ENCODE measurements at regions not wholly inside any gene's neighbourhood (a gene's known extent, or its start where the extent isn't known, plus 50 kb on each side); places are given as distances from the start of the nearest gene placed in this dataset.

DNA sequence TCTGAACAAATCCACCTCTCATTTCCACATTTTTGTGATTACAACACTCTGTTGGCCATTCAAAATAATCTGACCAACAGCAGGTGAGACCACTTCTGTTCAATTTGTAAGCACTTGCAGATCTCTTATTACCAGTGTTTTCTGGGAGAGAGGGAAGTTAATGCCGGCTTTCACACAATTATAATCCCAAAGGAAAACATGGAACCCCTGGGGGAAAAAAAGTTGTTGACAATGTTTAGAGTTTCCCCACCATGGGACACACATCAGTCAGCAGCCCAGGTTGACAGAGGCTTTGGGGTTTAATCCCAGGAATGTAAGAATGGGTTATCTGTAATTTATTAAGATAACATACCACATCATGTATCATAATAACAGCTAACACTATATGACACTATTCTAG is 68.4 kb upstream of the TNFSF4 start:
- Mint-ChIP-seq H3K27me3 (ENCODE audit: unreplicated experiment) (no peaks in the 10 kb centered on the region), H3K4me1 (ENCODE audit: unreplicated experiment) (no peaks in the 10 kb centered on the region), H3K27ac (ENCODE audit: unreplicated experiment) (no peak overlapping the region), H3K4me3 (ENCODE audit: unreplicated experiment) (no peak overlapping the region), H3K9me3 (ENCODE audit: unreplicated experiment) (no peaks in the 10 kb centered on the region), H3K36me3 (ENCODE audit: low read depth, unreplicated experiment) (no peaks in the 10 kb centered on the region)
- TF ChIP-seq, protein P1, sequence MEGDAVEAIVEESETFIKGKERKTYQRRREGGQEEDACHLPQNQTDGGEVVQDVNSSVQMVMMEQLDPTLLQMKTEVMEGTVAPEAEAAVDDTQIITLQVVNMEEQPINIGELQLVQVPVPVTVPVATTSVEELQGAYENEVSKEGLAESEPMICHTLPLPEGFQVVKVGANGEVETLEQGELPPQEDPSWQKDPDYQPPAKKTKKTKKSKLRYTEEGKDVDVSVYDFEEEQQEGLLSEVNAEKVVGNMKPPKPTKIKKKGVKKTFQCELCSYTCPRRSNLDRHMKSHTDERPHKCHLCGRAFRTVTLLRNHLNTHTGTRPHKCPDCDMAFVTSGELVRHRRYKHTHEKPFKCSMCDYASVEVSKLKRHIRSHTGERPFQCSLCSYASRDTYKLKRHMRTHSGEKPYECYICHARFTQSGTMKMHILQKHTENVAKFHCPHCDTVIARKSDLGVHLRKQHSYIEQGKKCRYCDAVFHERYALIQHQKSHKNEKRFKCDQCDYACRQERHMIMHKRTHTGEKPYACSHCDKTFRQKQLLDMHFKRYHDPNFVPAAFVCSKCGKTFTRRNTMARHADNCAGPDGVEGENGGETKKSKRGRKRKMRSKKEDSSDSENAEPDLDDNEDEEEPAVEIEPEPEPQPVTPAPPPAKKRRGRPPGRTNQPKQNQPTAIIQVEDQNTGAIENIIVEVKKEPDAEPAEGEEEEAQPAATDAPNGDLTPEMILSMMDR (IDR thresholded peaks at IDR 0.05; ENCODE audit: unreplicated experiment) = no peak
- DNase-seq (ENCODE audit: low spot score) = no peak

DNA sequence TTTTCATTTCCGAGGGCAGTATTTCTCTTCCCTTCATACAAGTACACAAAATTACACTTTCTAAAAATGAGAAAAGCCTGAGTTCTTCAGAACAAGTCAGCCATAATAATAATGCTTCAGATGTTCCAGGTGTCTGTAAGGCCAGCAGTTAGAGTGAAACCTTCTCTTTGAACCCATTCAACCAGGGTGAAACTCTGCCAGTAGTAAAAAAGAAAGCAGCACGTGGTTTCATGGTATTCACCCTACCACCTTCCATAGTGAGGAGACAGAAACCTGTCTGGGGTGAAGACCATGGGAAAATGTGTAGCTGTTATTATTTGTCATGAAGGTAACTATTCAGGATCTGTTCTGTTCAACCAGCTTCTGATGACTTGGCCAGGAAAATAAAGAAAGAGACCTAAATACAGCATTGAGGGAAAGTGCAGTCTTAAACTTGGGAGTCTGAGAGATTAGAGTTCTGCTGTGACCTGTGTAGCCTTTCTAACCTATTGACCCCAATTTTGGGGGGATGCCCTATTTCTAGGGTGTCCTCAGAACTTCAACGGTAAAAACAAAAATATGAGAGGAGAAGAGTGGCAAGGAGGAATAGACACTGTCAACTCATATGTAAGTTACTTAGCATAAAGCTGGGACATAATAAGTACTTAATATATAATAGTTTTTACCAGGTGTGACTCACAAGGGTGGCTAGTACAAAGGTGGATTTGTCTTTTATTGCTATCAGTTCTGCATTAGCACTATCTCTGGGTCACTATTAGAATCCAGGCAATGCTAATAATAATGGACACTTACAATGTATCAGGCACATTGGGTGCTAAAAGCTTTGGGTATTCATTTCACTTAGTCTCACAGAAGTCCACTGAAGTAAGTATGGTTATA is 70.0 kb upstream of the TNFSF4 start:
- Mint-ChIP-seq H3K36me3 (ENCODE audit: low read depth, unreplicated experiment) (no peaks in the 10 kb centered on the region), H3K4me3 (ENCODE audit: unreplicated experiment) (no peak overlapping the region), H3K9me3 (ENCODE audit: unreplicated experiment) (no peaks in the 10 kb centered on the region), H3K4me1 (ENCODE audit: unreplicated experiment) (no peaks in the 10 kb centered on the region), H3K27ac (ENCODE audit: unreplicated experiment) (no peak overlapping the region), H3K27me3 (ENCODE audit: unreplicated experiment) (no peaks in the 10 kb centered on the region)
- TF ChIP-seq, protein P1 (IDR thresholded peaks at IDR 0.05; ENCODE audit: unreplicated experiment) = no peak
- no peak for DNase-seq (ENCODE audit: low spot score)

DNA sequence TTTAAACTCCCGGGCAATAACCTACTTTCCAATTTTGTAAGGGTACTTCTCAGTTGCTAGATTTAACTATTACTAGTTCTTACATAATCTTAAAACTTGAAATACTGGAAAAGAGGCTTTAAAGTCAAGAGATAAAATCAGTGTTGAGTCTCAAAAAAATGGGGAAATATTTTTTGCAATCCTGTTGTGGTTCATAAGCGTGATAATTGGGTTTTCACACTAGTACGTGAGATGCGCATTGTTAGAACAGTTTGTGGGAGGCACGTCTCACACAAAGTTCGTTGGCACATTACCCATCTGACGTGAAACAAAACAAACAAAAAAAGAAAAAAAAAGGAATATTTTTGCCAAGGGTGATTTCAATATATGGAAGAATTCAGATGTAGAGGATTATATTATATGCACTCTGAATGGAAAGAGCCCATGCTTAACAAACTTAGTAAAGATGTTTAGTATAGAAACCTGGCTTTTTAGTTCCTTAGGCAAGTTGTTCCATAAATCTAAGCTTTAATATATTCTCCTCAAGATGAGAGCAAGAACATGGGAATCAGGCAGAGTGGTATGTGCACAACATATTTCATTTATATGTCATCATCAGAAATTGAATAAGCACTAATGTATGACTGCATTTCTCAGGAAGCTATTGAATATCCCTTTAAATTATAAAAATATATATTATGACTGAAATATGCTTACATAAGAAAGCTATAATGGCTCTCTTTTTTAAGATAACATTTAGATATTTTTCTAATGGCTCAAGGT is 73.9 kb upstream of the TNFSF4 start:
- Mint-ChIP-seq H3K27me3 (ENCODE audit: unreplicated experiment) (no peaks in the 10 kb centered on the region), H3K27ac (ENCODE audit: unreplicated experiment) (no peak overlapping the region), H3K4me3 (ENCODE audit: unreplicated experiment) (no peak overlapping the region), H3K36me3 (ENCODE audit: low read depth, unreplicated experiment) (no peaks in the 10 kb centered on the region), H3K4me1 (ENCODE audit: unreplicated experiment) (no peaks in the 10 kb centered on the region), H3K9me3 (ENCODE audit: unreplicated experiment) (no peaks in the 10 kb centered on the region)
- no peak for DNase-seq (ENCODE audit: low spot score)
- TF ChIP-seq, protein P1 (IDR thresholded peaks at IDR 0.05; ENCODE audit: unreplicated experiment) = no peak

DNA sequence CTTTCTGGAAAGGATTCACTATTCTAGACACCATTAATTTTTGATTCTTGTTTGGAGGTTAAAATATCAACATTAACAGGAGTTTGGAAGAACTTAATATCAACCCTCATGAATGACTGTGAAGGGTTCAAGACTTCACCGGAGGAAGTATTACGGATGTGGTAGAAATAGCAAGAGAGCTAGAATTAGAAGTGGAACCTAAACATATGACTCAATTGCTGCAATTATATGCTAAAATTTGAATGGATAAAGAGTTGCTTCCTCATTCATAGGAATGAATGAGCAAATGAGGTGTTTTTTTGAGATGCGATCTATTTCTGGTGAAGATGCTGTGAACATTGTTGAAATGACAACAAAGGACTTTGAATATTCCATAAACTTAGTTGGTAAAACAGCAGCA is 77.9 kb upstream of the TNFSF4 start:
- no peak overlapping the region for H3K27ac Mint-ChIP-seq (ENCODE audit: unreplicated experiment)
- DNase-seq (ENCODE audit: low spot score) = no peak
- H3K4me3 Mint-ChIP-seq (ENCODE audit: unreplicated experiment) = no peak overlapping the region
- H3K9me3 Mint-ChIP-seq (ENCODE audit: unreplicated experiment) = no peaks in the 10 kb centered on the region
- TF ChIP-seq, protein P1 (IDR thresholded peaks at IDR 0.05; ENCODE audit: unreplicated experiment) = no peak
- H3K36me3 Mint-ChIP-seq (ENCODE audit: low read depth, unreplicated experiment) = no peaks in the 10 kb centered on the region
- H3K4me1 Mint-ChIP-seq (ENCODE audit: unreplicated experiment) = no peaks in the 10 kb centered on the region
- no peaks in the 10 kb centered on the region for H3K27me3 Mint-ChIP-seq (ENCODE audit: unreplicated experiment)

DNA sequence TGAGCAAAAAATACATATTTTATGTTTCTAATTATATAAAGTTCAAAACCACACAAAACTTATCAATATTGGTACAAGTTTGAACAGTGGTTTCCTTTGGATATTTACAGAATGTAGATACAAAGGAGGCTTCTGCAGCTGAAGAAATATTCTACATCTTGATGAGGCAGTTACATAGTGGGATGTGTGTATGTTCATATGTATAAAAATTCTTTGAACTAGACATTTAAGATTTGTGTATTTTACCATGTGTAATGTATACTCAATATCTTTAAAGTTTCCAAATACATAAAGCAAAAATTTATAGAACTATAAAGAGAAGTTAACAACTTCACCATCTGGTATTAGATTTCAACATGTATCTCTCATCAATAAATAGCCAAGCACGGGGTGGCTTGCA is 80.7 kb upstream of the TNFSF4 start:
- DNase-seq (ENCODE audit: low spot score) = no peak
- H3K4me1 Mint-ChIP-seq (ENCODE audit: unreplicated experiment) = no peaks in the 10 kb centered on the region
- H3K27ac Mint-ChIP-seq (ENCODE audit: unreplicated experiment) = no peak overlapping the region
- no peaks in the 10 kb centered on the region for H3K36me3 Mint-ChIP-seq (ENCODE audit: low read depth, unreplicated experiment)
- H3K4me3 Mint-ChIP-seq (ENCODE audit: unreplicated experiment) = no peak overlapping the region
- H3K27me3 Mint-ChIP-seq (ENCODE audit: unreplicated experiment) = no peaks in the 10 kb centered on the region
- H3K9me3 Mint-ChIP-seq (ENCODE audit: unreplicated experiment) = no peaks in the 10 kb centered on the region
- TF ChIP-seq, protein P1 (IDR thresholded peaks at IDR 0.05; ENCODE audit: unreplicated experiment) = no peak
